ENCODE measurements at regions not wholly inside any gene's neighbourhood (a gene's known extent, or its start where the extent isn't known, plus 50 kb on each side); places are given as distances from the start of the nearest gene placed in this dataset.

GRCh38 chr2:47990503-47990902 lies 84.2 kb upstream of the FBXO11 start:
- Histone ChIP-seq H4K8ac (ENCODE audit: low read length) (no peak overlapping the region), H3K4ac (ENCODE audit: low read depth in 1 of 2, low read length in 2 of 2) (no peak overlapping the region), H3K14ac (ENCODE audit: low read length in 2 of 2) (no peak overlapping the region), H2BK12ac (ENCODE audit: low read length in 2 of 2) (no peak overlapping the region), H4K91ac (ENCODE audit: low read length) (no peak overlapping the region), H3K18ac (ENCODE audit: low read depth in 1 of 2, low read length in 2 of 2) (no peak overlapping the region), H3K4me3 (ENCODE audit: insufficient read depth in 1 of 2, low read depth in 1 of 2, low read length in 2 of 2) (no peak overlapping the region), H3K36me3 (ENCODE audit: control insufficient read depth in 1 of 2, insufficient read depth in 2 of 2, low read depth in 1 of 2, low read length in 2 of 2) (no peaks in the 10 kb centered on the region), H2AFZ (ENCODE audit: low read depth, low read length) (no peak overlapping the region), H3K27ac (ENCODE audit: low read length, poor library complexity, severe bottlenecking) (no peak overlapping the region), H3K4me1 (ENCODE audit: control insufficient read depth, insufficient read depth, low read depth, low read length) (no peaks in the 10 kb centered on the region), H3K9me3 (ENCODE audit: control insufficient read depth, low read length) (no peaks in the 10 kb centered on the region), H3K9ac (ENCODE audit: low read length) (no peak overlapping the region), H3K23ac (ENCODE audit: low read length in 2 of 2) (no peak overlapping the region), H2BK120ac (ENCODE audit: low read depth, low read length) (no peak overlapping the region), H2BK15ac (ENCODE audit: low read depth, poor library complexity, severe bottlenecking) (no peak overlapping the region), H2AK5ac (ENCODE audit: low read length, severe bottlenecking) (no peak overlapping the region), H3K4me2 (ENCODE audit: low read length, poor library complexity, severe bottlenecking) (no peak overlapping the region), H2BK5ac (ENCODE audit: low read depth, low read length, poor library complexity, severe bottlenecking) (no peak overlapping the region), H3K27me3 (ENCODE audit: control insufficient read depth in 1 of 2, insufficient read depth in 1 of 2, low read length in 2 of 2) (peaks cover 0 to 5% of the 10 kb centered on the region in 2 experiments), H3K79me1 (replicated peaks; ENCODE audit: low read length, poor library complexity, severe bottlenecking) (no peaks in the 10 kb centered on the region)
- WGBS, result 92% methylated on average over 2 of the region's 2 CpGs
- no peak for DNase-seq

DNA sequence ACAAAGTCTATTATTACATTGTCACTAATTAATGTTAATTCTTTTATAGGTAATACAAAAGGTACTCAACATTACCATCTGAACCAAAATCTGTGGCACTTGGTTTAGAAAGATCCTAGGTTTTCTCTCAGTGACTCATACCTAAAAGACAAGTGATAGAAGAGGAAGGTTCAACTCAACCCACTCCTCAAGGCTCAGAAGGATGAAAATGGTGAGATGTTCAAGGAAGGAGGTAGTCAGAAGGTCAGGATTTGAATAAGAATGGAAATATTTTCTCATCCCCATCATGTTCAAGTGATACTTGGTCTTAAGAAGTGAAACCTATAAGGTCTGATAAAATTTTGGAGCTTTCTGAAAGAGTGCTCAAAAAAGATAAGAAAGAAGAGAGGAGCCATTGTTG lies 86.4 kb upstream of the FBXO11 start:
- H3K9me3 ChIP-seq (ENCODE audit: control insufficient read depth, low read length), result no peaks in the 10 kb centered on the region
- no peaks in the 10 kb centered on the region for H3K79me1 ChIP-seq (replicated peaks; ENCODE audit: low read length, poor library complexity, severe bottlenecking)
- no peak overlapping the region for H3K4me2 ChIP-seq (ENCODE audit: low read length, poor library complexity, severe bottlenecking)
- no peak overlapping the region for H3K4me3 ChIP-seq (ENCODE audit: insufficient read depth in 1 of 2, low read depth in 1 of 2, low read length in 2 of 2)
- no peaks in the 10 kb centered on the region for H3K27me3 ChIP-seq (ENCODE audit: control insufficient read depth in 1 of 2, insufficient read depth in 1 of 2, low read length in 2 of 2)
- no peak overlapping the region for H2AFZ ChIP-seq (ENCODE audit: low read depth, low read length)
- H3K23ac ChIP-seq (ENCODE audit: low read length in 2 of 2), result no peak overlapping the region
- H3K36me3 ChIP-seq (ENCODE audit: control insufficient read depth in 1 of 2, insufficient read depth in 2 of 2, low read depth in 1 of 2, low read length in 2 of 2), result no peaks in the 10 kb centered on the region
- no peak overlapping the region for H2BK5ac ChIP-seq (ENCODE audit: low read depth, low read length, poor library complexity, severe bottlenecking)
- DNase-seq, result no peak
- H2AK5ac ChIP-seq (ENCODE audit: low read length, severe bottlenecking), result no peak overlapping the region
- no peak overlapping the region for H3K18ac ChIP-seq (ENCODE audit: low read depth in 1 of 2, low read length in 2 of 2)
- no peak overlapping the region for H3K14ac ChIP-seq (ENCODE audit: low read length in 2 of 2)
- H2BK120ac ChIP-seq (ENCODE audit: low read depth, low read length), result no peak overlapping the region
- no peak overlapping the region for H2BK15ac ChIP-seq (ENCODE audit: low read depth, poor library complexity, severe bottlenecking)
- H2BK12ac ChIP-seq (ENCODE audit: low read length in 2 of 2), result no peak overlapping the region
- no peak overlapping the region for H4K8ac ChIP-seq (ENCODE audit: low read length)
- H4K91ac ChIP-seq (ENCODE audit: low read length), result no peak overlapping the region
- H3K4me1 ChIP-seq (ENCODE audit: control insufficient read depth, insufficient read depth, low read depth, low read length), result no peaks in the 10 kb centered on the region
- H3K27ac ChIP-seq (ENCODE audit: low read length, poor library complexity, severe bottlenecking), result no peak overlapping the region
- no peak overlapping the region for H3K4ac ChIP-seq (ENCODE audit: low read depth in 1 of 2, low read length in 2 of 2)
- no peak overlapping the region for H3K9ac ChIP-seq (ENCODE audit: low read length)

DNA sequence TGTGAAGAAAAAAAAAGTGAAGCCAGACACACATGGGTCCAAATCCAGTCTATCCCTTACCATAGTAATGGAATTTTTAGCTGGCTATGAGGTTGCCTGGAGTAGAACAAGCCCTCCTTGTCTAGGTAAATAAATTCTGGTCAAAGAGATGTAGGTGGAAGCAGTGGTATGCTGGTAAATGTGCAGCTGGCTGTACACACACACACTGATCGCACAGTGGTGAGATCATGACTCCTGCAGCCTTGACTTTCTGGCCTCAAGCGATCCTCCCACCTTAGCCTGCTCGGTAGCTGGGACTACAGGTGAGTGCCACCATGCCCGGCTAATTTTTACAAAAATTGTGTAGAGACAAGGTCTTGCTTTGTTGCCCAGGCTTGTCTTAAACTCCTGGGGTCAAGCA lies 90.5 kb upstream of the FBXO11 start:
- Histone ChIP-seq H3K36me3 (ENCODE audit: control insufficient read depth in 1 of 2, insufficient read depth in 2 of 2, low read depth in 1 of 2, low read length in 2 of 2) (no peaks in the 10 kb centered on the region), H3K4me2 (ENCODE audit: low read length, poor library complexity, severe bottlenecking) (no peak overlapping the region), H2AFZ (ENCODE audit: low read depth, low read length) (no peak overlapping the region), H2BK12ac (ENCODE audit: low read length in 2 of 2) (no peak overlapping the region), H3K18ac (ENCODE audit: low read depth in 1 of 2, low read length in 2 of 2) (no peak overlapping the region), H3K23ac (ENCODE audit: low read length in 2 of 2) (peak overlapping the region in 1 of 2 experiments; percentile 97), H2BK120ac (ENCODE audit: low read depth, low read length) (no peak overlapping the region), H2BK15ac (ENCODE audit: low read depth, poor library complexity, severe bottlenecking) (no peak overlapping the region), H3K79me1 (replicated peaks; ENCODE audit: low read length, poor library complexity, severe bottlenecking) (no peaks in the 10 kb centered on the region), H3K27me3 (ENCODE audit: control insufficient read depth in 1 of 2, insufficient read depth in 1 of 2, low read length in 2 of 2) (no peaks in the 10 kb centered on the region), H3K4ac (ENCODE audit: low read depth in 1 of 2, low read length in 2 of 2) (no peak overlapping the region), H3K4me1 (ENCODE audit: control insufficient read depth, insufficient read depth, low read depth, low read length) (no peaks in the 10 kb centered on the region), H4K91ac (ENCODE audit: low read length) (no peak overlapping the region), H3K14ac (ENCODE audit: low read length in 2 of 2) (no peak overlapping the region), H3K4me3 (ENCODE audit: insufficient read depth in 1 of 2, low read depth in 1 of 2, low read length in 2 of 2) (no peak overlapping the region), H3K9me3 (ENCODE audit: control insufficient read depth, low read length) (no peaks in the 10 kb centered on the region), H2AK5ac (ENCODE audit: low read length, severe bottlenecking) (no peak overlapping the region), H2BK5ac (ENCODE audit: low read depth, low read length, poor library complexity, severe bottlenecking) (no peak overlapping the region), H3K27ac (ENCODE audit: low read length, poor library complexity, severe bottlenecking) (no peak overlapping the region), H4K8ac (ENCODE audit: low read length) (no peak overlapping the region), H3K9ac (ENCODE audit: low read length) (no peak overlapping the region)
- 87% methylated on average over 4 of the region's 4 CpGs for WGBS
- no peak for DNase-seq

- no peaks in the 10 kb centered on the region for H3K27me3 ChIP-seq (ENCODE audit: control insufficient read depth in 1 of 2, insufficient read depth in 1 of 2, low read length in 2 of 2)
- DNase-seq, result no peak
- H3K14ac ChIP-seq (ENCODE audit: low read length in 2 of 2), result no peak overlapping the region
- no peak overlapping the region for H3K9ac ChIP-seq (ENCODE audit: low read length)
- H2AFZ ChIP-seq (ENCODE audit: low read depth, low read length), result no peak overlapping the region
- no peak overlapping the region for H2BK120ac ChIP-seq (ENCODE audit: low read depth, low read length)
- H3K18ac ChIP-seq (ENCODE audit: low read depth in 1 of 2, low read length in 2 of 2), result no peak overlapping the region
- WGBS, result 83% methylated on average over 1 of the region's 1 CpG
- H2BK15ac ChIP-seq (ENCODE audit: low read depth, poor library complexity, severe bottlenecking), result no peak overlapping the region
- no peak overlapping the region for H2AK5ac ChIP-seq (ENCODE audit: low read length, severe bottlenecking)
- H2BK5ac ChIP-seq (ENCODE audit: low read depth, low read length, poor library complexity, severe bottlenecking), result no peak overlapping the region
- no peak overlapping the region for H2BK12ac ChIP-seq (ENCODE audit: low read length in 2 of 2)
- H3K23ac ChIP-seq (ENCODE audit: low read length in 2 of 2), result no peak overlapping the region
- no peak overlapping the region for H4K91ac ChIP-seq (ENCODE audit: low read length)
- H4K8ac ChIP-seq (ENCODE audit: low read length), result no peak overlapping the region
- H3K4me3 ChIP-seq (ENCODE audit: insufficient read depth in 1 of 2, low read depth in 1 of 2, low read length in 2 of 2), result no peak overlapping the region
- no peak overlapping the region for H3K4ac ChIP-seq (ENCODE audit: low read depth in 1 of 2, low read length in 2 of 2)
- H3K9me3 ChIP-seq (ENCODE audit: control insufficient read depth, low read length), result no peaks in the 10 kb centered on the region
- no peaks in the 10 kb centered on the region for H3K4me1 ChIP-seq (ENCODE audit: control insufficient read depth, insufficient read depth, low read depth, low read length)
- H3K36me3 ChIP-seq (ENCODE audit: control insufficient read depth in 1 of 2, insufficient read depth in 2 of 2, low read depth in 1 of 2, low read length in 2 of 2), result no peaks in the 10 kb centered on the region
- no peaks in the 10 kb centered on the region for H3K79me1 ChIP-seq (replicated peaks; ENCODE audit: low read length, poor library complexity, severe bottlenecking)
- no peak overlapping the region for H3K4me2 ChIP-seq (ENCODE audit: low read length, poor library complexity, severe bottlenecking)
- no peak overlapping the region for H3K27ac ChIP-seq (ENCODE audit: low read length, poor library complexity, severe bottlenecking)
These were observed 93.2 kb upstream of the FBXO11 start for GRCh38 chr2:47999512-47999911.

Data from mesenchymal stem cell (in vitro differentiated cells and primary cell).